ENCODE measurements at regions not wholly inside any gene's neighbourhood (a gene's known extent, or its start where the extent isn't known, plus 50 kb on each side); places are given as distances from the start of the nearest gene placed in this dataset.
A peak's percentile ranks its signal among the peaks of the same experiment; 100 is the strongest.

- H3K4me3 ChIP-seq (ENCODE audit: low read depth, low read length): no peak overlapping the region
- no peak for TF ChIP-seq CTCF (IDR thresholded peaks at IDR 0.05; ENCODE audit: control insufficient read depth, extremely low read depth, insufficient read depth)
- peak; percentile 23 for DNase-seq (ENCODE audit: low read depth)
Measured at GRCh38 chr16:13779676-13780075, 140.3 kb upstream of the ERCC4 start.

- no peak for DNase-seq (ENCODE audit: low read depth)
- TF ChIP-seq CTCF (IDR thresholded peaks at IDR 0.05; ENCODE audit: control insufficient read depth, extremely low read depth, insufficient read depth): no peak
- no peak overlapping the region for H3K4me3 ChIP-seq (ENCODE audit: low read depth, low read length)
Measured at GRCh38 chr16:13780406-13781168, 139.4 kb upstream of the ERCC4 start.

- TF ChIP-seq CTCF (IDR thresholded peaks at IDR 0.05; ENCODE audit: control insufficient read depth, extremely low read depth, insufficient read depth): no peak
- H3K4me3 ChIP-seq (ENCODE audit: low read depth, low read length): no peak overlapping the region
- no peak for DNase-seq (ENCODE audit: low read depth)
Measured at GRCh38 chr16:13781169-13781564, 138.8 kb upstream of the ERCC4 start.

GRCh38 chr16:13781575-13782338 is 138.2 kb upstream of the ERCC4 start:
- TF ChIP-seq CTCF (IDR thresholded peaks at IDR 0.05; ENCODE audit: control insufficient read depth, extremely low read depth, insufficient read depth): no peak
- H3K4me3 ChIP-seq (ENCODE audit: low read depth, low read length): no peak overlapping the region

GRCh38 chr16:13791095-13791494 is 128.9 kb upstream of the ERCC4 start:
- TF ChIP-seq CTCF (IDR thresholded peaks at IDR 0.05; ENCODE audit: control insufficient read depth, extremely low read depth, insufficient read depth): no peak
- DNase-seq (ENCODE audit: low read depth): no peak
- no peak overlapping the region for H3K4me3 ChIP-seq (ENCODE audit: low read depth, low read length)

More at GRCh38 chr16:13781575-13782338, 138.2 kb upstream of the ERCC4 start:
- DNase-seq (ENCODE audit: low read depth): no peak

GRCh38 chr16:13793841-13794409 is 126.0 kb upstream of the ERCC4 start:
- H3K4me3 ChIP-seq (ENCODE audit: low read depth, low read length): no peak overlapping the region
- TF ChIP-seq CTCF (IDR thresholded peaks at IDR 0.05; ENCODE audit: control insufficient read depth, extremely low read depth, insufficient read depth): no peak
- DNase-seq (ENCODE audit: low read depth): no peak
